Chondrocyte (in vitro differentiated cells): ENCODE measurements at regions not wholly inside any gene's neighbourhood (a gene's known extent, or its start where the extent isn't known, plus 50 kb on each side); places are given as distances from the start of the nearest gene placed in this dataset.

ENCODE experiments used
- DNase-seq: peaks from one replicate; pipeline ENCODE4 v3.0.0; 2021; ENCODE audit warnings: mixed read lengths, low spot score
- H3K27ac Mint-ChIP-seq: one replicate; pipeline ENCODE4 v1.8.0; 2021; ENCODE audit warnings: mild to moderate bottlenecking, moderate library complexity, mixed read lengths; ENCODE audit not compliant: unreplicated experiment
- H3K27me3 Mint-ChIP-seq: 2 replicates; pipeline ENCODE4 v1.8.0; 2021; ENCODE audit warnings: low read depth, mixed read lengths
- H3K36me3 Mint-ChIP-seq: 2 replicates; pipeline ENCODE4 v1.8.0; 2021; ENCODE audit warnings: low read depth, mixed read lengths
- H3K4me1 Mint-ChIP-seq: 2 replicates; pipeline ENCODE4 v1.8.0; 2021; ENCODE audit warnings: low read depth, mild to moderate bottlenecking, mixed read lengths
- H3K4me3 Mint-ChIP-seq: one replicate; pipeline ENCODE4 v1.8.0; 2021; ENCODE audit warnings: mild to moderate bottlenecking, moderate library complexity, mixed read lengths; ENCODE audit not compliant: unreplicated experiment
- H3K9me3 Mint-ChIP-seq: 2 replicates; pipeline ENCODE4 v1.8.0; 2021; ENCODE audit warnings: low read depth, mixed read lengths
- CTCF ChIP-seq: fragments of 200-600 bp; sonication (generic); IDR thresholded peaks from 2 replicates; pipeline ENCODE4 v1.5.0; 2021; ENCODE audit warnings: antibody characterized with exemption, mild to moderate bottlenecking, moderate library complexity

DNA sequence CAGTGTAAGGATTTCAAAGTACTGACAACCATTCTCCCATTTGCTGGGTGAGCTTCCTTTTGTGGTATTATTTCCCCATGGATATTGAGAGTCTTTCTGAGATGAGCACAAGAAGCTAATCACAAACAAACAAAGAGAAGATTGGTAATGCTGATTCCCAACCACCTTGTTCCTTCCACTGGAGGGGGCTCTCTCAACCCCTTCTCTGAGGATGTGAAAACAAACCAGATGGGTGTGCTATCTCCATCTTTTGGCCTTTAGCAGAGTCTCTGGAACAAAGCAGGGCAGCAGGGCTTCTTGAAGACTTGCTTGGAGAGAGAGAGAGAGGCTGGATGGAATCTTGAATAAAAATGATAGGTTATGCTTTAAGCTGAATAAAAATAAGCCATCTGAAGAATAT lies 576.7 kb upstream of the ZNF462 start:
- peaks cover 10% of the 10 kb centered on the region for H3K4me1 Mint-ChIP-seq
- DNase-seq, result no peak
- peaks cover 3% of the 10 kb centered on the region for H3K9me3 Mint-ChIP-seq
- no peaks in the 10 kb centered on the region for H3K36me3 Mint-ChIP-seq
- no peak overlapping the region for H3K4me3 Mint-ChIP-seq
- H3K27me3 Mint-ChIP-seq, result no peaks in the 10 kb centered on the region
- TF ChIP-seq CTCF, result peak; percentile 56
- H3K27ac Mint-ChIP-seq, result no peak overlapping the region

DNA sequence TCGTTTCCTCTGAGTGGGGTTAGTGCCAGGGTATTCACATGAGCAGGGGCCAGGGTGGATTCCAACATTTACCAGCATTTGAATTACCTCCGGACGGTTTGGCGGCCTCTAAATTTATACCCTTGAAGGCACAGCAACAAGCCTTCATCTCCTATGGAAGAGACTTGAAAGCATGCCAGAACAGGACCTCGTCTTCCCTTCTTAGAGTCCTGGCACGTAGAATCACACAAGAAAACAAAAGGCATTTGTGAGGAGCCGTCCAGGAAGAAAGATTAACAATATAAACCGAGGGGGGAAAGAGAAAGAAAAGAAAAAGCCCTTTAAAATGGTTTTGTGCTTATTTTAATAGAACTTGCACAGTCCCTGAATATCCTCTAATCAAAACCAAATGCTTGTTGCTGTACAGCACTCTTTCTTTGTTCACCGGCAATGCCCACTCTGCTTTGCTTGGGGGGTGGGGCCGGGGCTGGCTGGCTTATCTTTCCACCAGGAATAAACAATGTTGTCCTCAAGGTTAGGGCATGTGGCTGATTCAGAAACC lies 575.8 kb upstream of the ZNF462 start:
- no peaks in the 10 kb centered on the region for H3K27me3 Mint-ChIP-seq
- no peak for DNase-seq
- H3K4me3 Mint-ChIP-seq, result peak overlapping the region; percentile 23
- no peak for TF ChIP-seq CTCF
- no peak overlapping the region for H3K27ac Mint-ChIP-seq
- H3K36me3 Mint-ChIP-seq, result no peaks in the 10 kb centered on the region
- no peaks in the 10 kb centered on the region for H3K9me3 Mint-ChIP-seq
- H3K4me1 Mint-ChIP-seq, result peaks cover 19% of the 10 kb centered on the region

- Mint-ChIP-seq H3K27ac (no peak overlapping the region), H3K4me3 (no peak overlapping the region), H3K27me3 (no peaks in the 10 kb centered on the region), H3K36me3 (no peaks in the 10 kb centered on the region), H3K9me3 (no peaks in the 10 kb centered on the region), H3K4me1 (peaks cover 21% of the 10 kb centered on the region)
- no peak for TF ChIP-seq CTCF
- DNase-seq, result no peak
These were observed 575.2 kb upstream of the ZNF462 start for GRCh38 chr9:106287731-106288130.

GRCh38 chr9:106288689-106289088 lies 574.3 kb upstream of the ZNF462 start:
- H3K4me3 Mint-ChIP-seq, result no peak overlapping the region
- no peak for DNase-seq
- no peak overlapping the region for H3K27ac Mint-ChIP-seq
- no peaks in the 10 kb centered on the region for H3K36me3 Mint-ChIP-seq
- TF ChIP-seq CTCF, result no peak
- H3K4me1 Mint-ChIP-seq, result peaks cover 21% of the 10 kb centered on the region
- no peaks in the 10 kb centered on the region for H3K9me3 Mint-ChIP-seq
- H3K27me3 Mint-ChIP-seq, result no peaks in the 10 kb centered on the region

- no peak for DNase-seq
- TF ChIP-seq CTCF, result no peak
- Mint-ChIP-seq H3K4me1 (peaks cover 18% of the 10 kb centered on the region), H3K4me3 (no peak overlapping the region), H3K36me3 (no peaks in the 10 kb centered on the region), H3K9me3 (no peaks in the 10 kb centered on the region), H3K27me3 (no peaks in the 10 kb centered on the region), H3K27ac (no peak overlapping the region)
These were observed 571.2 kb upstream of the ZNF462 start for GRCh38 chr9:106291786-106292185.
